PC-9 (cell line): ENCODE measurements at regions not wholly inside any gene's neighbourhood (a gene's known extent, or its start where the extent isn't known, plus 50 kb on each side); places are given as distances from the start of the nearest gene placed in this dataset.

Source experiments
- BruUV-seq: library from RNA; stranded (reverse); fragments of 400-500 nt; replicated peaks from 2 replicates; lab custom pipeline; 2021; lab: Mats Ljungman, UMichigan
- CTCF ChIA-PET: fragments of 300-600 bp; sonication (Branson Sonifier 250); formaldehyde crosslinking; loops from one replicate; lab custom pipeline; 2022; ENCODE audit warnings: antibody characterized with exemption; lab: Charles Lee
- POLR2A ChIA-PET: fragments of 300-600 bp; sonication (Branson Sonifier 250); formaldehyde crosslinking; loops from one replicate; lab custom pipeline; 2022; ENCODE audit warnings: antibody characterized with exemption; ENCODE audit not compliant: unreplicated experiment; lab: Charles Lee
- DNase-seq, 2 experiments: peaks; one replicate each; pipeline versions ENCODE4 v3.0.0 to v3.0.0-alpha.2; 2015 to 2022; ENCODE audit warnings: mixed read lengths in 1 of 2
- H2AFZ ChIP-seq: fragments of 200-600 bp; sonication (generic); 2 replicates; pipeline ENCODE4 v1.8.1; 2017; ENCODE audit warnings: antibody characterized with exemption
- H3F3A ChIP-seq: fragments of 200-600 bp; sonication (generic); 2 replicates; pipeline ENCODE4 v1.8.1; 2017; ENCODE audit warnings: antibody characterized with exemption, mild to moderate bottlenecking, low read depth; ENCODE audit not compliant: insufficient read depth
- H3K27ac ChIP-seq: fragments of 200-600 bp; sonication (generic); 2 replicates; pipeline ENCODE4 v1.6.1; 2016; ENCODE audit warnings: mixed run types
- H3K27me3 ChIP-seq: fragments of 200-600 bp; sonication (generic); 2 replicates; pipeline ENCODE4 v1.6.1; 2016; ENCODE audit warnings: low read depth, mixed run types; ENCODE audit not compliant: insufficient read depth
- H3K36me3 ChIP-seq: fragments of 200-600 bp; sonication (generic); 2 replicates; pipeline ENCODE4 v1.6.1; 2016; ENCODE audit warnings: low read depth, mixed run types
- H3K4me1 ChIP-seq: fragments of 200-600 bp; sonication (generic); replicated peaks from 2 replicates; pipeline ENCODE4 v1.6.1; 2016; ENCODE audit warnings: mixed run types; ENCODE audit not compliant: insufficient read depth
- H3K4me2 ChIP-seq: fragments of 200-600 bp; sonication (generic); 2 replicates; pipeline ENCODE4 v1.6.1; 2017; ENCODE audit warnings: mixed run types
- H3K4me3 ChIP-seq: fragments of 200-600 bp; sonication (generic); 2 replicates; pipeline ENCODE4 v1.6.1; 2016; ENCODE audit warnings: mixed run types
- H3K79me2 ChIP-seq: fragments of 200-600 bp; sonication (generic); 2 replicates; pipeline ENCODE4 v1.6.1; 2017; ENCODE audit warnings: low read depth, mixed run types
- H3K9me2 ChIP-seq: fragments of 200-600 bp; sonication (generic); 2 replicates; pipeline ENCODE4 v1.8.1; 2017; ENCODE audit warnings: mild to moderate bottlenecking; ENCODE audit not compliant: insufficient read depth
- H3K9me3 ChIP-seq: fragments of 200-600 bp; sonication (generic); 2 replicates; pipeline ENCODE4 v1.8.1; 2016; ENCODE audit warnings: low read depth; ENCODE audit not compliant: insufficient read depth
- H4K20me1 ChIP-seq: fragments of 200-600 bp; sonication (generic); 2 replicates; pipeline ENCODE4 v1.8.1; 2017; ENCODE audit not compliant: insufficient read depth
- CTCF ChIP-seq: fragments of 200-600 bp; sonication (generic); conservative IDR thresholded peaks from 2 replicates; pipeline ENCODE4 v1.6.1; 2017; ENCODE audit warnings: mixed run types, antibody characterized with exemption, mild to moderate bottlenecking, moderate library complexity
- EZH2 ChIP-seq: fragments of 200-600 bp; sonication (generic); IDR thresholded peaks from 2 replicates; pipeline ENCODE4 v1.8.0; 2017; ENCODE audit warnings: antibody characterized with exemption, low read depth
- intact Hi-C: fragments of 100-400 bp; cut with micrococcal nuclease; formaldehyde crosslinking; loops from one replicate; pipeline ENCODE4 v1.10.0; 2022; ENCODE audit not compliant: unreplicated experiment

GRCh38 chr1:164937291-164937690 is 378.3 kb downstream of the PBX1 start:
- H3K4me3 ChIP-seq, result no peak overlapping the region
- intact Hi-C loops, result no loop called here
- no peaks in the 10 kb centered on the region for H3K79me2 ChIP-seq
- DNase-seq, result no peak
- H3K4me2 ChIP-seq, result no peak overlapping the region
- ChIA-PET POLR2A (no interaction called here), CTCF (no interaction called here)
- H3K9me3 ChIP-seq, result peaks cover 2% of the 10 kb centered on the region; the same call in 1 of the 2 replicates
- no peaks in the 10 kb centered on the region for H3K9me2 ChIP-seq
- no peaks in the 10 kb centered on the region for H3K36me3 ChIP-seq
- H3K27ac ChIP-seq, result no peak overlapping the region
- no TSS peak for BruUV-seq
- no peaks in the 10 kb centered on the region for H3K4me1 ChIP-seq
- no peaks in the 10 kb centered on the region for H4K20me1 ChIP-seq
- H2AFZ ChIP-seq, result no peak overlapping the region
- H3K27me3 ChIP-seq, result peaks cover 4% of the 10 kb centered on the region; the same call in 1 of the 2 replicates
- no peak for TF ChIP-seq EZH2
- no peak for TF ChIP-seq CTCF
- H3F3A ChIP-seq, result no peaks in the 10 kb centered on the region

- intact Hi-C loops, result no loop called here
- no peak for TF ChIP-seq CTCF
- TF ChIP-seq EZH2, result no peak
- Histone ChIP-seq H3K27me3 (peaks cover 4% of the 10 kb centered on the region; the same call in 1 of the 2 replicates), H3F3A (no peaks in the 10 kb centered on the region), H3K4me1 (no peaks in the 10 kb centered on the region), H3K27ac (no peak overlapping the region), H3K79me2 (no peaks in the 10 kb centered on the region), H3K4me3 (no peak overlapping the region), H3K36me3 (no peaks in the 10 kb centered on the region), H3K9me2 (no peaks in the 10 kb centered on the region), H3K4me2 (no peak overlapping the region), H3K9me3 (no peaks in the 10 kb centered on the region), H2AFZ (no peak overlapping the region), H4K20me1 (no peaks in the 10 kb centered on the region)
- POLR2A ChIA-PET, result no interaction called here
- no TSS peak for BruUV-seq
- DNase-seq, result no peak
- CTCF ChIA-PET, result no interaction called here
Observed at GRCh38 chr1:164932580-164932979, 373.6 kb downstream of the PBX1 start.

DNA sequence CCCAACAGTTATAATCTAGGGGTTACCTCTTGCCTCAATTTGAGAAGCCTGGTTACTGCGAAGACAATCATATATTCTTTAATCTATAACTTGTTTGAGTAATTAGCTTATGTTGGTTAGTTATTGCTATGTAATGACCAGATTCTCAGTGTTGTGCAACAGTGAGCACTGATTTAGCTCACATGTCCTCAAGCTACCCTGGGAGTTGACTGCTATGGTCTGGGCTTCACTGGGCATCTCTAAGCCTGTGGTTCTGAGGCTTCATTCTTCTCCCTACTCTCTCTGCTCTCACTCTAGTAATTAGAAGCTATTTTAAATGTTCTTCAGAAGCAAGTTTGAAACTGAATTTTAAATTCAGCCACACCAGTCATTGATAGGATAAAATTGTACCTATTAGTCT is 371.8 kb downstream of the PBX1 start:
- Histone ChIP-seq H3K36me3 (no peaks in the 10 kb centered on the region), H2AFZ (no peak overlapping the region), H3K4me3 (no peak overlapping the region), H3K27ac (no peak overlapping the region), H3K27me3 (no peaks in the 10 kb centered on the region; the same call in 1 of the 2 replicates), H3K4me1 (no peaks in the 10 kb centered on the region), H3K9me2 (no peaks in the 10 kb centered on the region), H3K9me3 (no peaks in the 10 kb centered on the region), H3F3A (no peaks in the 10 kb centered on the region), H3K4me2 (no peak overlapping the region), H3K79me2 (no peaks in the 10 kb centered on the region), H4K20me1 (no peaks in the 10 kb centered on the region)
- TF ChIP-seq CTCF, result no peak
- no peak for TF ChIP-seq EZH2
- ChIA-PET POLR2A (no interaction called here), CTCF (no interaction called here)
- intact Hi-C loops, result no loop called here
- BruUV-seq, result no TSS peak
- DNase-seq, result no peak
